Neuronal stem cell (in vitro differentiated cells): ENCODE measurements at regions not wholly inside any gene's neighbourhood (a gene's known extent, or its start where the extent isn't known, plus 50 kb on each side); places are given as distances from the start of the nearest gene placed in this dataset.

ENCODE experiments used
- DNase-seq: peaks from one replicate; pipeline ENCODE4 v3.0.0-alpha.2; 2013; ENCODE audit warnings: low spot score
- H2AFZ ChIP-seq: one replicate; pipeline ENCODE4 v1.6.1; 2013; ENCODE audit warnings: mild to moderate bottlenecking, low read length, inconsistent platforms
- H2AK5ac ChIP-seq: 2 replicates; pipeline ENCODE4 v1.6.1; 2013; ENCODE audit warnings: low read depth, mild to moderate bottlenecking, inconsistent platforms, low read length, moderate library complexity, mixed read lengths
- H2BK120ac ChIP-seq: 2 replicates; pipeline ENCODE4 v1.6.1; 2013; ENCODE audit warnings: low read depth, mild to moderate bottlenecking, inconsistent platforms, low read length, moderate library complexity, mixed read lengths
- H2BK12ac ChIP-seq: one replicate; pipeline ENCODE4 v1.6.1; 2013; ENCODE audit warnings: low read length, inconsistent platforms
- H2BK15ac ChIP-seq: 2 replicates; pipeline ENCODE4 v1.6.1; 2013; ENCODE audit warnings: mild to moderate bottlenecking, low read length, inconsistent platforms, mixed read lengths
- H2BK5ac ChIP-seq: one replicate; pipeline ENCODE4 v1.6.1; 2013; ENCODE audit warnings: inconsistent platforms, mild to moderate bottlenecking, low read length, moderate library complexity
- H3K14ac ChIP-seq: one replicate; pipeline ENCODE4 v1.6.1; 2013; ENCODE audit warnings: low read length, inconsistent platforms
- H3K18ac ChIP-seq: 2 replicates; pipeline ENCODE4 v1.6.1; 2013; ENCODE audit warnings: low read length, inconsistent platforms
- H3K23ac ChIP-seq: 2 replicates; pipeline ENCODE4 v1.6.1; 2013; ENCODE audit warnings: low read depth, mild to moderate bottlenecking, mixed read lengths, low read length, inconsistent platforms; ENCODE audit not compliant: poor library complexity
- H3K27ac ChIP-seq: replicated peaks from 3 replicates; pipeline ENCODE4 v1.5.1; 2013; ENCODE audit warnings: low read length, inconsistent platforms
- H3K27me3 ChIP-seq, 3 experiments: 2 replicates each; pipeline ENCODE4 v1.6.1; 2013; ENCODE audit warnings: low read length in 3 of 3, mild to moderate bottlenecking in 2 of 3, inconsistent platforms in 1 of 3, low read depth in 1 of 3, mixed read lengths in 1 of 3, moderate library complexity in 1 of 3; ENCODE audit not compliant: control insufficient read depth in 3 of 3, insufficient read depth in 3 of 3
- H3K36me3 ChIP-seq, 2 donors: replicated peaks in 1 of 2; 2 replicates each; pipeline ENCODE4 v1.6.1; 2013; ENCODE audit warnings: low read length in 2 of 2; ENCODE audit not compliant: control insufficient read depth in 2 of 2, insufficient read depth in 2 of 2
- H3K4ac ChIP-seq: 2 replicates; pipeline ENCODE4 v1.6.1; 2013; ENCODE audit warnings: inconsistent platforms, mild to moderate bottlenecking, low read length, moderate library complexity
- H3K4me1 ChIP-seq, 2 donors: 1 replicate in 1 of 2; 2 replicates in 1 of 2; pipeline ENCODE4 v1.6.1; 2013; ENCODE audit warnings: low read length in 2 of 2, low read depth in 1 of 2; ENCODE audit not compliant: control insufficient read depth in 2 of 2, insufficient read depth in 1 of 2
- H3K4me2 ChIP-seq: one replicate; pipeline ENCODE4 v1.6.1; 2013; ENCODE audit warnings: mild to moderate bottlenecking, low read length, inconsistent platforms; ENCODE audit not compliant: insufficient read depth, poor library complexity, severe bottlenecking
- H3K4me3 ChIP-seq, 2 donors: 2 replicates each; pipeline ENCODE4 v1.5.1; 2013; ENCODE audit warnings: low read length in 2 of 2, mild to moderate bottlenecking in 2 of 2, inconsistent platforms in 1 of 2, moderate library complexity in 1 of 2
- H3K79me1 ChIP-seq: one replicate; pipeline ENCODE4 v1.6.1; 2013; ENCODE audit warnings: low read depth, mild to moderate bottlenecking, inconsistent platforms, low read length, moderate library complexity
- H3K9ac ChIP-seq: one replicate; pipeline ENCODE4 v1.6.1; 2013; ENCODE audit warnings: mild to moderate bottlenecking, low read depth, low read length, inconsistent platforms; ENCODE audit not compliant: poor library complexity
- H3K9me3 ChIP-seq, 2 donors: replicated peaks in 1 of 2; 2 replicates each; pipeline versions ENCODE3 to v1.6.1; 2013; ENCODE audit warnings: low read length in 2 of 2, mild to moderate bottlenecking in 2 of 2, inconsistent platforms in 1 of 2, low read depth in 1 of 2, mixed read lengths in 1 of 2, moderate library complexity in 1 of 2; ENCODE audit not compliant: control insufficient read depth in 2 of 2, insufficient read depth in 1 of 2
- H4K8ac ChIP-seq: one replicate; pipeline ENCODE4 v1.6.1; 2013; ENCODE audit warnings: low read depth, mild to moderate bottlenecking, inconsistent platforms, low read length, moderate library complexity
- H4K91ac ChIP-seq: one replicate; pipeline ENCODE4 v1.6.1; 2013; ENCODE audit warnings: low read length, low read depth, mild to moderate bottlenecking, inconsistent platforms; ENCODE audit not compliant: poor library complexity
- WGBS, 2 donors: extraction: QIAGEN DNeasy Blood & Tissue Kit; methylation state at CpG; one replicate each; pipeline ENCODE4 v1.1.7; 2013; ENCODE audit warnings: missing lambda C conversion rate in 2 of 2, mixed read lengths in 1 of 2; ENCODE audit not compliant: insufficient read length in 2 of 2, insufficient replicate concordance in 1 of 2; ENCODE audit errors: extremely low coverage in 2 of 2; 5-methylcytosine and 5-hydroxymethylcytosine counted together

- Histone ChIP-seq H3K4me2 (no peak overlapping the region), H4K91ac (no peak overlapping the region), H2AK5ac (no peak overlapping the region), H2BK120ac (no peak overlapping the region), H3K27ac (no peak overlapping the region), H3K18ac (no peak overlapping the region), H3K23ac (no peak overlapping the region), H3K4ac (no peak overlapping the region), H2BK12ac (no peak overlapping the region), H3K14ac (no peak overlapping the region), H3K36me3 (no peaks in the 10 kb centered on the region), H3K9ac (no peak overlapping the region), H2AFZ (no peak overlapping the region), H3K4me3 (no peak overlapping the region), H3K79me1 (no peaks in the 10 kb centered on the region), H2BK15ac (no peak overlapping the region), H3K27me3 (no peaks in the 10 kb centered on the region), H2BK5ac (no peak overlapping the region), H4K8ac (no peak overlapping the region), H3K9me3 (no peaks in the 10 kb centered on the region), H3K4me1 (no peaks in the 10 kb centered on the region)
- DNase-seq, result no peak
- WGBS, 2 donors, result no CpG with 5 or more reads among the region's 6 CpGs
Measured at GRCh38 chr16:6494716-6495115, 837.9 kb upstream of the RBFOX1 start.

DNA sequence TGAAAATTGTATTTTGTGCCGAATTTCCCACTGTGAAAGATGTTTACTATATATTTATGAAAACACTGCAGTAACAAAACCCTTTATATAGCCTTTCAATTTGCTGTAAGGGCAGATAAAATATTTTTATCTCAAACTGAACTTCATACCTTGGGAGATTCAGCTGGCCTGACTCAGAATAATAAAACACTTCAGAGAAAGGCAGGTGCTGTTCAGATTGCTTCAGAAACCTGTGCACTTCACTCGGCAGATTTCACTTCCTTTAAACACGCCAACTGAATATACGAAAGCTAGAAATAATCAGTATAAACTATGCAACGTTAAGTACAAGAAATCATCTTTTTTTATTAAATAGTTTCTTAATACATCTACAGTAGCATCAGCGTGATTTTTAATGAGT lies 839.1 kb upstream of the RBFOX1 start:
- no peak overlapping the region for H2BK15ac ChIP-seq
- no peaks in the 10 kb centered on the region for H3K9me3 ChIP-seq
- H3K18ac ChIP-seq, result no peak overlapping the region
- no peak overlapping the region for H3K14ac ChIP-seq
- no CpG with 5 or more reads among the region's 6 CpGs for WGBS, 2 donors
- no peak overlapping the region for H2AK5ac ChIP-seq
- H3K36me3 ChIP-seq, result no peaks in the 10 kb centered on the region
- H2AFZ ChIP-seq, result no peak overlapping the region
- no peak overlapping the region for H3K27ac ChIP-seq
- H2BK12ac ChIP-seq, result no peak overlapping the region
- H3K79me1 ChIP-seq, result no peaks in the 10 kb centered on the region
- no peaks in the 10 kb centered on the region for H3K27me3 ChIP-seq
- no peaks in the 10 kb centered on the region for H3K4me1 ChIP-seq
- DNase-seq, result no peak
- H3K4ac ChIP-seq, result no peak overlapping the region
- H2BK120ac ChIP-seq, result no peak overlapping the region
- H2BK5ac ChIP-seq, result no peak overlapping the region
- no peak overlapping the region for H4K8ac ChIP-seq
- no peak overlapping the region for H3K23ac ChIP-seq
- H3K9ac ChIP-seq, result no peak overlapping the region
- H4K91ac ChIP-seq, result no peak overlapping the region
- H3K4me2 ChIP-seq, result no peak overlapping the region
- H3K4me3 ChIP-seq, result no peak overlapping the region

GRCh38 chr16:6492742-6493141 lies 839.9 kb upstream of the RBFOX1 start:
- H3K27me3 ChIP-seq, result no peaks in the 10 kb centered on the region
- H3K4me2 ChIP-seq, result no peak overlapping the region
- H3K27ac ChIP-seq, result no peak overlapping the region
- H2BK5ac ChIP-seq, result no peak overlapping the region
- H3K9me3 ChIP-seq, result no peaks in the 10 kb centered on the region
- no peak overlapping the region for H3K4me3 ChIP-seq
- H2BK120ac ChIP-seq, result no peak overlapping the region
- H2BK15ac ChIP-seq, result no peak overlapping the region
- H2AK5ac ChIP-seq, result no peak overlapping the region
- no peak for DNase-seq
- no peak overlapping the region for H2AFZ ChIP-seq
- H3K9ac ChIP-seq, result no peak overlapping the region
- H2BK12ac ChIP-seq, result no peak overlapping the region
- H3K36me3 ChIP-seq, result no peaks in the 10 kb centered on the region
- H3K4ac ChIP-seq, result no peak overlapping the region
- no peak overlapping the region for H3K18ac ChIP-seq
- H3K79me1 ChIP-seq, result no peaks in the 10 kb centered on the region
- H4K91ac ChIP-seq, result no peak overlapping the region
- H4K8ac ChIP-seq, result no peak overlapping the region
- no peak overlapping the region for H3K23ac ChIP-seq
- H3K14ac ChIP-seq, result no peak overlapping the region
- H3K4me1 ChIP-seq, result no peaks in the 10 kb centered on the region

DNA sequence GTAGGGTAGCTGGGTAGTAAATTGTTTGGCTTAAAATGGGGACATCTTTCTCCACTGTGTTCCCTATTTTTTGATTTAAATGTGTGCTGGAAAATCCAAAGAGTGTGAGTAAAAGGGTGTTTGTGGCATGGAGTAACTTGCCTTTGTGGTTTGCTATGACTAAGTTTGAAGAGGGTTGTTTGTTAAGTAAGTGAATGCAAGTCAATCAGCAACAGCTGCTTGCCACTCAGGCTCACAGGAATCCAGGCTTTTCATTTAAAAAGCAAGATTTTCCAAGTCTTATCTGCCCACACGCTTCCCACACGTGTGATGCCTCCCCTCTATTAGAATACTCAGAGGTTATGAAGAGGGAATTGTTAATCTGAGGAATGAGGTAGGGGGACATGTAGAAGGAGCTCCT lies 847.7 kb upstream of the RBFOX1 start:
- Histone ChIP-seq H3K79me1 (no peaks in the 10 kb centered on the region), H3K4me3 (no peak overlapping the region), H3K18ac (no peak overlapping the region), H4K91ac (no peak overlapping the region), H3K36me3 (no peaks in the 10 kb centered on the region), H2BK12ac (no peak overlapping the region), H3K23ac (no peak overlapping the region), H2BK5ac (no peak overlapping the region), H3K27me3 (peaks cover 0 to 13% (median 10%) of the 10 kb centered on the region in 3 experiments), H3K4me2 (no peak overlapping the region), H3K14ac (no peak overlapping the region), H3K27ac (no peak overlapping the region), H3K9ac (no peak overlapping the region), H3K4me1 (peaks cover 0 to 2% of the 10 kb centered on the region in 2 donors), H2AFZ (no peak overlapping the region), H2AK5ac (no peak overlapping the region), H2BK15ac (no peak overlapping the region), H4K8ac (no peak overlapping the region), H3K9me3 (no peaks in the 10 kb centered on the region), H3K4ac (no peak overlapping the region), H2BK120ac (no peak overlapping the region)
- no peak for DNase-seq
- WGBS, 2 donors, result no CpG with 5 or more reads among the region's 2 CpGs
